GM13976 (cell line): ENCODE measurements at regions not wholly inside any gene's neighbourhood (a gene's known extent, or its start where the extent isn't known, plus 50 kb on each side); places are given as distances from the start of the nearest gene placed in this dataset.

Experiments
- DNase-seq: peaks from one replicate; pipeline ENCODE4 v3.0.0; 2012; ENCODE audit warnings: low spot score
- CTCF ChIP-seq: IDR thresholded peaks from 2 replicates; pipeline ENCODE4 v1.5.1; 2012; ENCODE audit warnings: borderline replicate concordance, mild to moderate bottlenecking; ENCODE audit not compliant: insufficient read depth; ENCODE audit errors: extremely low read depth, missing control alignments, control extremely low read depth
- in situ Hi-C: fragments of 300-500 bp; cut with MboI; formaldehyde crosslinking; loops from one replicate; pipeline ENCODE4 v1.12.0; 2022; ENCODE audit warnings: low sequenced_read_pairs, mixed read lengths, inconsistent platforms; ENCODE audit not compliant: unreplicated experiment

GRCh38 chr7:85713171-85713570 lies 526.3 kb upstream of the SEMA3D start:
- DNase-seq: no peak
- TF ChIP-seq CTCF: no peak
- in situ Hi-C loops: no loop called here

- no peak for TF ChIP-seq CTCF
- in situ Hi-C loops: no loop called here
- DNase-seq: no peak
Measured at GRCh38 chr7:85711894-85712293, 525.0 kb upstream of the SEMA3D start.

GRCh38 chr7:85710960-85711359 lies 524.1 kb upstream of the SEMA3D start:
- no peak for TF ChIP-seq CTCF
- in situ Hi-C loops: no loop called here
- DNase-seq: no peak

- DNase-seq: no peak
- no peak for TF ChIP-seq CTCF
- in situ Hi-C loops: no loop called here
Measured at GRCh38 chr7:85708221-85708620, 521.4 kb upstream of the SEMA3D start.

GRCh38 chr7:85705076-85705475 lies 518.2 kb upstream of the SEMA3D start:
- DNase-seq: no peak
- TF ChIP-seq CTCF: no peak
- in situ Hi-C loops: no loop called here

GRCh38 chr7:85703251-85704010 lies 516.6 kb upstream of the SEMA3D start:
- in situ Hi-C loops: no loop called here
- no peak for TF ChIP-seq CTCF
- no peak for DNase-seq
